CD14-positive monocyte (primary cell): ENCODE measurements at regions not wholly inside any gene's neighbourhood (a gene's known extent, or its start where the extent isn't known, plus 50 kb on each side); places are given as distances from the start of the nearest gene placed in this dataset.

Source experiments
- DNase-seq, 3 donors: peaks; one replicate each; pipeline ENCODE4 v3.0.0-alpha.2; 2011 to 2022
- H2AFZ ChIP-seq: 2 replicates; pipeline ENCODE4 v1.6.0; 2012; ENCODE audit warnings: mild to moderate bottlenecking, low read depth, low read length, inconsistent platforms; ENCODE audit not compliant: insufficient read depth, poor library complexity, severe bottlenecking
- H3K27ac ChIP-seq, 2 donors: 1 replicate in 1 of 2; 2 replicates in 1 of 2; pipeline ENCODE4 v1.5.1; 2012 to 2013; ENCODE audit warnings: low read length in 2 of 2, control low read depth in 1 of 2, inconsistent platforms in 1 of 2, low read depth in 1 of 2, mild to moderate bottlenecking in 1 of 2
- H3K27me3 ChIP-seq, 2 donors: one replicate each; pipeline versions ENCODE4 v1.6.0 to v1.6.1; 2011 to 2013; ENCODE audit warnings: low read length in 2 of 2; ENCODE audit not compliant: control insufficient read depth in 2 of 2, insufficient read depth in 2 of 2
- H3K36me3 ChIP-seq, 2 donors: replicated peaks in 1 of 2; 1 replicate in 1 of 2; 2 replicates in 1 of 2; pipeline versions ENCODE4 v1.5.1 to v1.6.1; 2012 to 2013; ENCODE audit warnings: low read length in 2 of 2, control low read depth in 1 of 2, inconsistent platforms in 1 of 2, mild to moderate bottlenecking in 1 of 2; ENCODE audit not compliant: insufficient read depth in 2 of 2, control insufficient read depth in 1 of 2
- H3K4me1 ChIP-seq, 2 donors: 1 replicate in 1 of 2; 2 replicates in 1 of 2; pipeline versions ENCODE4 v1.5.1 to v1.6.1; 2012 to 2013; ENCODE audit warnings: low read length in 2 of 2, control low read depth in 1 of 2, inconsistent platforms in 1 of 2, mild to moderate bottlenecking in 1 of 2, moderate library complexity in 1 of 2; ENCODE audit not compliant: insufficient read depth in 2 of 2, control insufficient read depth in 1 of 2
- H3K4me2 ChIP-seq: replicated peaks from 2 replicates; pipeline ENCODE3; 2012; ENCODE audit warnings: low read length, moderate library complexity, mild to moderate bottlenecking; ENCODE audit not compliant: poor library complexity, severe bottlenecking; ENCODE audit errors: extremely low read depth
- H3K4me3 ChIP-seq, 3 experiments: fragments of 200-600 bp in 1 of 3; sonication (generic) in 1 of 3; replicated peaks in 1 of 3; 1 replicate in 2 of 3; 2 replicates in 1 of 3; pipeline ENCODE4 v1.5.1; 2011 to 2013; ENCODE audit warnings: low read length in 3 of 3, mild to moderate bottlenecking in 3 of 3, control low read depth in 2 of 3, low read depth in 2 of 3, inconsistent platforms in 1 of 3, moderate library complexity in 1 of 3
- H3K79me2 ChIP-seq: 2 replicates; pipeline ENCODE4 v1.6.0; 2012; ENCODE audit warnings: mild to moderate bottlenecking, control low read depth, inconsistent platforms, low read length, moderate library complexity; ENCODE audit not compliant: insufficient read depth
- H3K9ac ChIP-seq: 2 replicates; pipeline ENCODE4 v1.6.0; 2017; ENCODE audit warnings: low read length, mild to moderate bottlenecking; ENCODE audit not compliant: insufficient read depth, poor library complexity, severe bottlenecking
- H3K9me3 ChIP-seq, 2 donors: replicated peaks in 1 of 2; 1 replicate in 1 of 2; 2 replicates in 1 of 2; pipeline versions ENCODE4 v1.5.1 to v1.6.1; 2012 to 2013; ENCODE audit warnings: low read length in 2 of 2, control low read depth in 1 of 2; ENCODE audit not compliant: control insufficient read depth in 1 of 2, insufficient read depth in 1 of 2
- H4K20me1 ChIP-seq: 2 replicates; pipeline ENCODE4 v1.6.0; 2012; ENCODE audit warnings: mild to moderate bottlenecking, low read length, control low read depth, moderate library complexity; ENCODE audit not compliant: insufficient read depth
- H3K27ac Mint-ChIP-seq, 7 donors: one replicate each; pipeline ENCODE4 v1.8.0; 2020; ENCODE audit warnings: mild to moderate bottlenecking in 7 of 7, mixed read lengths in 7 of 7, moderate library complexity in 6 of 7, inconsistent platforms in 2 of 7
- H3K27me3 Mint-ChIP-seq, 3 donors: one replicate each; pipeline ENCODE4 v1.8.0; 2021 to 2022; ENCODE audit warnings: low read depth in 3 of 3, mild to moderate bottlenecking in 3 of 3, mixed read lengths in 3 of 3, moderate library complexity in 3 of 3, inconsistent platforms in 1 of 3
- H3K36me3 Mint-ChIP-seq, 2 donors: one replicate each; pipeline ENCODE4 v1.8.0; 2020; ENCODE audit warnings: mixed read lengths in 2 of 2, inconsistent platforms in 1 of 2, mild to moderate bottlenecking in 1 of 2
- H3K4me1 Mint-ChIP-seq: one replicate; pipeline ENCODE4 v1.8.0; 2020; ENCODE audit warnings: mild to moderate bottlenecking, mixed read lengths
- H3K4me3 Mint-ChIP-seq, 2 donors: one replicate each; pipeline ENCODE4 v1.8.0; 2020; ENCODE audit warnings: mild to moderate bottlenecking in 2 of 2, mixed read lengths in 2 of 2, moderate library complexity in 1 of 2
- H3K9me3 Mint-ChIP-seq, 7 donors: one replicate each; pipeline ENCODE4 v1.8.0; 2020 to 2022; ENCODE audit warnings: mixed read lengths in 7 of 7, mild to moderate bottlenecking in 6 of 7, moderate library complexity in 6 of 7, inconsistent platforms in 2 of 7
- CTCF ChIP-seq: fragments of 200-600 bp; IDR thresholded peaks from one replicate; pipeline ENCODE4 v1.8.0; 2022; ENCODE audit warnings: antibody characterized with exemption, mild to moderate bottlenecking
- WGBS: methylation state at CpG from one replicate; pipeline ENCODE4 v1.1.5; 2013; ENCODE audit warnings: missing lambda C conversion rate; ENCODE audit not compliant: insufficient coverage; 5-methylcytosine and 5-hydroxymethylcytosine counted together
- intact Hi-C, 2 donors: fragments of 100-400 bp; cut with micrococcal nuclease; formaldehyde crosslinking; loops; one replicate each; pipeline versions ENCODE4 v1.15.0 to v1.15.1; 2023

DNA sequence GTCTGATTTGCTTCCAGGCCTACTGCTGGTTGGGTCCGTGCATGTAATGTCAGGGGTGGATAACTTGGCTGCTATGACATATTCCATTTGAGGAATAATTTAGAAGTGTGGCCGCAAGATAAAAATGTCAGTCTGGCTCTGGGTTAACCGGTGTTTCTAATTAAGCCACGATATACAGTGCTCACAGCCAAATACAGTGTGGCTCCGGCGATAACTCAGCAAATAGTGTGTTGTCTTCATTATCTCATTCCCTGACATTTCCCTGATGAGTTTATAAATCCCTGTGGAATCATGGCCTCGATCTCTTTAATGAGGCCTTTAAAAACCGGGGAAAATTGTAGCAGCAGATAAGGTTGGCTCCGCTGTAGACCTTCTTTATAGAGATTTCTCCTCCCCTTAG, 1125.0 kb downstream of the TYW1 start:
- H3K36me3 Mint-ChIP-seq = no peaks in the 10 kb centered on the region
- H3K27ac ChIP-seq = no peak overlapping the region
- no peak overlapping the region for H3K27ac Mint-ChIP-seq
- TF ChIP-seq CTCF = no peak
- no peak overlapping the region for H3K4me2 ChIP-seq
- H3K4me1 Mint-ChIP-seq = no peaks in the 10 kb centered on the region
- no peak overlapping the region for H2AFZ ChIP-seq
- no peak overlapping the region for H3K4me3 Mint-ChIP-seq
- no peaks in the 10 kb centered on the region for H3K79me2 ChIP-seq
- H3K4me3 ChIP-seq = no peak overlapping the region
- H3K27me3 Mint-ChIP-seq = peaks cover 0 to 2% (median 0%) of the 10 kb centered on the region in 3 donors
- H3K4me1 ChIP-seq = no peaks in the 10 kb centered on the region
- WGBS = 86% methylated on average over 3 of the region's 9 CpGs
- DNase-seq = no peak
- no peaks in the 10 kb centered on the region for H4K20me1 ChIP-seq
- peaks cover 31 to 40% of the 10 kb centered on the region in 2 donors for H3K9me3 ChIP-seq
- peaks cover 22 to 42% (median 31%) of the 10 kb centered on the region in 7 donors for H3K9me3 Mint-ChIP-seq
- no peaks in the 10 kb centered on the region for H3K27me3 ChIP-seq
- no peaks in the 10 kb centered on the region for H3K36me3 ChIP-seq
- intact Hi-C loops = no loop called here
- no peak overlapping the region for H3K9ac ChIP-seq

GRCh38 chr7:68122801-68123200, 1126.2 kb downstream of the TYW1 start:
- H3K4me1 Mint-ChIP-seq = no peaks in the 10 kb centered on the region
- no peak overlapping the region for H3K4me3 ChIP-seq

More at GRCh38 chr7:68122801-68123200, 1126.2 kb downstream of the TYW1 start:
- Histone ChIP-seq H2AFZ (no peak overlapping the region), H3K36me3 (no peaks in the 10 kb centered on the region), H3K9me3 (peaks cover 21 to 31% of the 10 kb centered on the region in 2 donors), H3K4me2 (no peak overlapping the region), H3K9ac (no peak overlapping the region), H3K79me2 (no peaks in the 10 kb centered on the region), H4K20me1 (no peaks in the 10 kb centered on the region), H3K27ac (no peak overlapping the region), H3K27me3 (no peaks in the 10 kb centered on the region), H3K4me1 (no peaks in the 10 kb centered on the region)
- Mint-ChIP-seq H3K27ac (no peak overlapping the region), H3K36me3 (no peaks in the 10 kb centered on the region), H3K27me3 (no peaks in the 10 kb centered on the region), H3K4me3 (no peak overlapping the region), H3K9me3 (peaks cover 16 to 34% (median 25%) of the 10 kb centered on the region in 7 donors)
- 60% methylated on average over 1 of the region's 8 CpGs for WGBS
- no peak for DNase-seq
- no peak for TF ChIP-seq CTCF
- intact Hi-C loops = no loop called here
